Activated naive CD8-positive, alpha-beta T cell treated with anti-CD3 and anti-CD28 coated beads, Interleukin-2, amount 50 U/mL, for 24 hours (primary cell): ENCODE measurements at regions not wholly inside any gene's neighbourhood (a gene's known extent, or its start where the extent isn't known, plus 50 kb on each side); places are given as distances from the start of the nearest gene placed in this dataset.

ENCODE experiments used
- ATAC-seq: fragments of 150-1000 bp; cut with Tn5 transposase; one replicate; pipeline ENCODE4 v1.10.0; 2021
- DNase-seq: peaks from one replicate; pipeline ENCODE4 v3.0.0; 2021
- H3K27ac Mint-ChIP-seq: one replicate; pipeline ENCODE4 v1.8.0; 2021; ENCODE audit warnings: mild to moderate bottlenecking, mixed read lengths
- H3K27me3 Mint-ChIP-seq: one replicate; pipeline ENCODE4 v1.8.0; 2021; ENCODE audit warnings: mixed read lengths
- H3K36me3 Mint-ChIP-seq: one replicate; pipeline ENCODE4 v1.8.0; 2021; ENCODE audit warnings: low read depth, mixed read lengths
- H3K4me1 Mint-ChIP-seq: one replicate; pipeline ENCODE4 v1.8.0; 2021; ENCODE audit warnings: mixed read lengths
- H3K4me3 Mint-ChIP-seq: one replicate; pipeline ENCODE4 v1.8.0; 2021; ENCODE audit warnings: mild to moderate bottlenecking, moderate library complexity, mixed read lengths
- H3K9me3 Mint-ChIP-seq: one replicate; pipeline ENCODE4 v1.8.0; 2021; ENCODE audit warnings: mixed read lengths

DNA sequence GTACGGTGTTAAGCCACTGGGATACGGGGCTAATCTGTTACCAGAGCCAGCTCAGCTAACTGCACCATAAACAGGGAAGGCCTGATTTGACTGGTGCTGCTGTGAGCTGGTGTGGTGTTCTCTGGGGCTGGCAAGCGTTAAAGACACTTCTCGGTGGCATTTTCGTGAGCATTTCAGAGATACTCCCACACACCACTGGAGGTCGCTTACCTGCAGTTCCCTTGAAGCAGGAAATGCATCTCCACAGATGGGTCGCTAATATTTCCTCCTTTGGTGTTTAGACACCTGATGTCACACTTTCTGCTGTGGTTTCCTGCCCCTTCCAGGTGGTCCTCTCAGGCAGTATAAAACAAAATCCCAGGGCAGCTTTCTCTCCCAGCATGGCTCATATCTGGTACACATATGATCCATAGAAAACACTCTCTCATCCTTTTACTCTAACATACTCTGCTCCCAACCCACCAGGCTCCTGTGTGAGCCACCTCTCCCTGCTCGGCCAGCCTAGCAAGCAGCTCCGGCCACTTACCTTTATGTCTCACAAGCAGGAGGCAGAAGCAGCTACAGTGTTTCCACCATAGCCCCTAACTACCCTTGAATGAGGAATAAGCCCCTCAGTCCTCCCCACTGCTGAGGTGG, 129.9 kb upstream of the GRIN2B start:
- H3K4me1 Mint-ChIP-seq = peaks cover 7% of the 10 kb centered on the region
- ATAC-seq (peak; percentile 57), DNase-seq (no peak)
- no peak overlapping the region for H3K4me3 Mint-ChIP-seq
- no peaks in the 10 kb centered on the region for H3K36me3 Mint-ChIP-seq
- H3K9me3 Mint-ChIP-seq = peaks cover 6% of the 10 kb centered on the region
- H3K27ac Mint-ChIP-seq = no peak overlapping the region
- H3K27me3 Mint-ChIP-seq = peaks cover 18% of the 10 kb centered on the region

DNA sequence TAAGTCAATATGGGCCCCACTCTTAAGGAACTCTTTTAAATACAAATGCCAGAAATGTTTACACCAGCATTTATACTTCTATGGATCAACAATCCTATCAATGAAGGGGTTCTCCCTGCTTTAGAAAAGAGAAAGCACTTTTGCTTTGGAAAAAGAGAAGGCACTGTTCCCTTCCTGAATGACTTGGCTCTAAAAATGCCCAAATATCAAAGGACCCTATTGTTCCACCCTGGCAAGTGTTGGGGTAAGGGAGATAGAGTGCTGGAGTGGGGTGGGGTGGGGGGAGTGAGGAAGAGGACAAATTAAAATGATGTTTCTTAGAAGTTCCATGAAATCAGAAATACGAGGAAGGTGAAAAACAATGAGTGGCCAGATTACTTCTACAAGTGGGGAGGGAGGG, 131.6 kb upstream of the GRIN2B start:
- Mint-ChIP-seq H3K27ac (no peak overlapping the region), H3K4me3 (no peak overlapping the region), H3K9me3 (peaks cover 14% of the 10 kb centered on the region), H3K27me3 (peaks cover 8% of the 10 kb centered on the region), H3K4me1 (peaks cover 7% of the 10 kb centered on the region), H3K36me3 (no peaks in the 10 kb centered on the region)
- DNase-seq = no peak
- no peak for ATAC-seq

DNA sequence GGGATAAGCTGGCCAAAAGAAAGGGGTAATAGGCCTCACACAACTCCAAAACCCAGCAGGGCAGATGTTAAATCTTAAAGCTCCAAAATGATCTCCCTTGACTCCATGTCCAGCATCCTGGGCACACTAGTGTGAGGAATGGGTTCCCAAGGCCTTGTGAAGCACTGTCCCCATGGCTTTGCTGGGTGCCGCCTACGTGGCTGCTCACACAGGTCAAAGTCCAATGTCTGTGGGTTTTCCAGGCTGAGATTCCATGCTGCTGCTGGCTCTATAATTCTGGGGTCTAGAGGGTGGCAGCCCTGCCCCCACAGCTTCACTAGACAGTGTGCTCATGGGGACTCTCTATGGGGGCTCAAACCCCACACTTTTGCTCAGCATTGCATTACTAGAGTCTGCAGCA, 145.3 kb upstream of the GRIN2B start:
- ATAC-seq = no peak
- no peaks in the 10 kb centered on the region for H3K36me3 Mint-ChIP-seq
- DNase-seq = no peak
- no peaks in the 10 kb centered on the region for H3K4me1 Mint-ChIP-seq
- no peak overlapping the region for H3K27ac Mint-ChIP-seq
- peaks cover 4% of the 10 kb centered on the region for H3K27me3 Mint-ChIP-seq
- H3K4me3 Mint-ChIP-seq = no peak overlapping the region
- peaks cover 12% of the 10 kb centered on the region for H3K9me3 Mint-ChIP-seq

DNA sequence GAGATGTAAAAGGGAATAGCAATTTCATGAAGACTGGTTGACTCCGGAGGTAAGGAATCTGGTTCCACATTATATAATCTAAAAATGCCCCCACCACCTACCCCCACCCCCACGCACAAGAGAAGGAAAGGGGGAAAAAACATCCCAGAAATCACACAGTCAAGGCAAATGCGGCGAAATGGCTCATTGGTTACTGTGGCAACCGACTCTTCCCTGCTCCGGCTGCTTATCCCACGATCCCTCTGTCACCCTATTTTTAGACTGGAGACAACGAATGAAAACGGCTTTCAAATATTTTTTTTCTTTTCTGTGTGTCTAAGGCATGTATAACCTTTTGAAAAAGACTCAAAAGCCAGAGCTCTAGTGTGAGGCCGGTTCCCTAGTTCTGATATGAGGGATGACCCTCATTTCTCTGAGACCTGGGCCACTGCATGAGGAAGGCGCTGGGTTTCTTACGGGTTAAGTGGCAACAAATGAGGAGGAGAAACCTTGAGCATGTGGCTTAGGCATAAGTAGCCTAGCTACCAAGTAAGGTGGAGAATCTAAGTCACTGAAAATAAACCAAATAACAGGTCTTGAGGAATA, 148.3 kb upstream of the GRIN2B start:
- no peaks in the 10 kb centered on the region for H3K4me1 Mint-ChIP-seq
- no peak overlapping the region for H3K27ac Mint-ChIP-seq
- no peaks in the 10 kb centered on the region for H3K36me3 Mint-ChIP-seq
- no peak for ATAC-seq
- no peak for DNase-seq
- H3K9me3 Mint-ChIP-seq = peaks cover 4% of the 10 kb centered on the region
- H3K27me3 Mint-ChIP-seq = peaks cover 11% of the 10 kb centered on the region
- H3K4me3 Mint-ChIP-seq = no peak overlapping the region

DNA sequence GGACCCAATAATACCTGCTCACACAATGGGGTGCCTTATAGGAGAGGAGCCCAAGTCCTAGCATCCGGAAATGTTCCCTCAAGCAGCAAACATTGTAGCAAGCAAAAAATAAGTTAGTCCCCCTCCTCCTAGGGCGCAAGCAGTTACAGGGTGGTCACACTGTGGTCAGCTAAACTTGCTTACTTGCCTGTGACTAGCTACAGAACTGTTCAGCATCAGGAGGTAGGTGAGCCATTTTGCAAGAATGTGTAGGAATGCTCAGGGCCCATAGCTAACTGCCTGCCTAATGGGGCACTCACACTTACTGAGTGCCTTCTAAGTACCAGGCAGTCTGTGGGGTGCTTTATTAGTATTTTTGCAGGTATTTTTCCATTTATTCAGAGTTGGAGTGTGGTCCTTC, 154.6 kb upstream of the GRIN2B start:
- no peaks in the 10 kb centered on the region for H3K4me1 Mint-ChIP-seq

DNA sequence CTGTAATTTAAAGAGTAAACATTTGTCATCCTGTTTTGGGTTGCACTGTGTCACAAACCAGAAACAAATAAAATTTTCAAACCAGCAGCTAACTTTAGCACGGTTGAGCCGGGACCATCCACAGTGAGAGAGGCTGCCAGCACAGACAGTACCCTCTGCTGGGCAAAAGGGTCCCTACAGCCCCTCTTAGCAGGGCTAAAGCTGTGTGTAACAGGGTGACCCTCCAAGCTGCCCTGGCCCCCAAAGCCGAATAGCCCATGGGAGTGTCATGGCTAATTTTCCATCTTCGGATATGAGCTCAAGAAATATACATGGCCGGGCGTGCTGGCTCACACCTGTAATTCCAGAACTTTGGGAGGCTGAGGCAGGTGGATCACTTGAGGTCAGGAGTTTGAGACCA, 157.1 kb upstream of the GRIN2B start:
- ATAC-seq (no peak), DNase-seq (no peak)
- no peak overlapping the region for H3K4me3 Mint-ChIP-seq
- peaks cover 10% of the 10 kb centered on the region for H3K27me3 Mint-ChIP-seq
- no peak overlapping the region for H3K27ac Mint-ChIP-seq
- H3K4me1 Mint-ChIP-seq = no peaks in the 10 kb centered on the region
- H3K36me3 Mint-ChIP-seq = no peaks in the 10 kb centered on the region
- H3K9me3 Mint-ChIP-seq = no peaks in the 10 kb centered on the region

More for the DNA sequence above, 154.6 kb upstream of the GRIN2B start:
- H3K4me3 Mint-ChIP-seq = no peak overlapping the region
- DNase-seq = no peak
- no peaks in the 10 kb centered on the region for H3K36me3 Mint-ChIP-seq
- H3K27me3 Mint-ChIP-seq = peaks cover 12% of the 10 kb centered on the region
- H3K9me3 Mint-ChIP-seq = no peaks in the 10 kb centered on the region
- H3K27ac Mint-ChIP-seq = no peak overlapping the region
- no peak for ATAC-seq

DNA sequence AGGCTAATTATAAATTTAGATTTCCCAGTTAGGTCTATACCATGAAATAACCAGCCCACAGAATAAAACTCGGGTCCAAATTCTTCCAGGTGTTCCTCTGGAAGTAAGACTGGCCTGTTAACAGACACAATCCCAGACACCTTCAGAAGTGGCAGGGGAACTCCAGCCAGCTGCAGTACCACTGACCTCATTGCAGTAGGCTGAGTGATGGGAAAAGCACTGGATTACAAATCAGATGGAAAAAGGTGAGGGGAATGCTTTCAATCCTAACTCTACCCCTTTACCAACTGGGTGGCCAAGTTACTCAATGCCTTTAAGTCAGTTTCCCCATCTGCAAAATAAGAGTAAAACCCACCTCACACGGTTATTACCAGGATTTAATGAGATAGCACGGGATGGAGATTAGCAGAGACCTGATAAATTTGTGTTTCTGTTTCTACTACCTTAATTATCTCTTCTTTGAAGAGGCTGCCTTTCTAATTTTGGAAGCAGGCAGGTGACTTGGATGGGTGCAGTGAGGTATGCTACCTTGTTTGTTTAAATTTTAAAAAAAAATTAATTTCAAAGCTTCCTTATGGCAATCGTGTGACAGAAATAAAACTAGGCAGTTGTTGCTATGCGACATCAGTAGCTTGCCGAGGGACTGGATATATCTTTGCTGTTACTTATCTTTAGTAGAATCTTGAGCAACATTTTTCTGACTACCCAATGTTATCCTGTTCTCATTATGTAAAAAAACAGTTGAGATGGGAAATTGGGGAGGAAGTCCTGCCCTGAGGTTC, 167.3 kb upstream of the GRIN2B start:
- DNase-seq (no peak), ATAC-seq (no peak)
- H3K27me3 Mint-ChIP-seq = peaks cover 2% of the 10 kb centered on the region
- no peak overlapping the region for H3K4me3 Mint-ChIP-seq
- H3K9me3 Mint-ChIP-seq = no peaks in the 10 kb centered on the region
- peaks cover under 1% of the 10 kb centered on the region for H3K4me1 Mint-ChIP-seq
- H3K27ac Mint-ChIP-seq = no peak overlapping the region
- H3K36me3 Mint-ChIP-seq = no peaks in the 10 kb centered on the region

DNA sequence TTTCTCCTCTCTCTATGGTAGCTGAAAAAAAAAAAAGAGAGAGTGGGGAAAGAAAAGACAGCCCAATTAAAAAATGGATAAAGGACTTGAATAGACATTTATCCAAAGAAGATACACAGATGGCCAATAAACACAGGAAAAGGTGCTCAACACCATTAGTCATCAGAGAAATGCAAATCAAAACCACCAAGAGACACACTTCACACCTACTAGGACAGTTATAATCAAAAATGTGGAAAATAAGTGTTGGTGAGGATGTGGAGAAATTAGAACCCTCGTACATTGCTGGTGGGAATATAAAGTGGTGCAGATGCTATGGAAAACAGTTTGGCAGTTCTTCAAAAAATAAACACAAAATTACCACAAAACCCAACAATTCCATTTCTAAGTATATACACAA, 172.4 kb upstream of the GRIN2B start:
- Mint-ChIP-seq H3K27me3 (peaks cover 2% of the 10 kb centered on the region), H3K36me3 (no peaks in the 10 kb centered on the region), H3K27ac (no peak overlapping the region), H3K4me1 (peaks cover 11% of the 10 kb centered on the region), H3K4me3 (no peak overlapping the region), H3K9me3 (peaks cover 3% of the 10 kb centered on the region)
- ATAC-seq (no peak), DNase-seq (no peak)

DNA sequence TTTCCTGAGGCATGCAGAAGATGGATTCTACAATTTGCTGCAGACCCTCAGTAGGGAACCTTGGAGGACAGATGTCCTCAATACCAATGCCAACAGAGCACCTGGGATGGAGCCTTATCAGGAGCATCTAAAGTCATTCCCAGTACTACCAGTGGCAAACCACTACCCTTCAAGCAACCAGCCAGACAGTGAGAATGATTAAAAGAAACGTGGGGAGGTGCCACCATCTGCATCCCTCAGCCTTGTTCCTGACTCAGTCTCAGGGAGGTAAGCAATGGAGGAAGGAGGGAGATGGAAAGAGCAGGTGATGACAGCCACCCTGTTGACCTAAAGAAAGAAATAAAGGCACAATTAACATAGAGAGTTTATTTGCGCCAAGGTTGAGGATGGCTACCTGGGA, 175.2 kb upstream of the GRIN2B start:
- Mint-ChIP-seq H3K4me3 (no peak overlapping the region), H3K27ac (no peak overlapping the region), H3K4me1 (peaks cover 11% of the 10 kb centered on the region), H3K9me3 (peaks cover 3% of the 10 kb centered on the region), H3K36me3 (no peaks in the 10 kb centered on the region), H3K27me3 (peaks cover 2% of the 10 kb centered on the region)
- ATAC-seq (no peak), DNase-seq (no peak)

DNA sequence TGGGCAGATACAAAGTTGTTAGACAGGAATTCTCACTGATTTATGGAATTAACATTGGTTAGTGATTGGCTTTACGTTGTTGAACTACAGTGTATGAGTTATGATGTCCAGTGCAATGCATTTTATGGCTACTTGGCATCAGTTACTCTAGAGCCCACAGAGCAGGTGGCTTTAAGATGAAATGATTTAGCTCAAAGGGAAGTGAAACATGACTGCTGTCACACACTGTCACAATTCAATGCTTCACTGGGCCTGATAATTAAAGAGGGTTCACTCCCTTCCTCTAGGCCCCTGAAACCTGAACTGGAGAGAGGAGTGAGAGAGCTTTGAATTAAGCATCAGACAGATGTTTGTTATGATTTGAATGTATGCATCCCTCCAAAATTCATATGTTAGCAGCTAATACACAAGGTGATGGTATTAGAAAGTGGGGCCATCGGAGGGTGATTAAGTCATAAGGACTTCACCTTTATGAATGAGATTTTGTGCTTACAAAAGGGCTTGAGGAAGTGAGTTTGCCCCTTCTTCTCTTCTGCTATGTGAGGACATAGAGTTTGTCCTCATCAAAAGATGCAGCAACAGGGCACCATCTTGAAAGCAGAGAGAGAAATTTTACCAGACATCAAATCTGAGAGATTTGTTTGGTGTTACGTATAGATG, 175.8 kb upstream of the GRIN2B start:
- Mint-ChIP-seq H3K27me3 (peaks cover 2% of the 10 kb centered on the region), H3K27ac (no peak overlapping the region)

DNA sequence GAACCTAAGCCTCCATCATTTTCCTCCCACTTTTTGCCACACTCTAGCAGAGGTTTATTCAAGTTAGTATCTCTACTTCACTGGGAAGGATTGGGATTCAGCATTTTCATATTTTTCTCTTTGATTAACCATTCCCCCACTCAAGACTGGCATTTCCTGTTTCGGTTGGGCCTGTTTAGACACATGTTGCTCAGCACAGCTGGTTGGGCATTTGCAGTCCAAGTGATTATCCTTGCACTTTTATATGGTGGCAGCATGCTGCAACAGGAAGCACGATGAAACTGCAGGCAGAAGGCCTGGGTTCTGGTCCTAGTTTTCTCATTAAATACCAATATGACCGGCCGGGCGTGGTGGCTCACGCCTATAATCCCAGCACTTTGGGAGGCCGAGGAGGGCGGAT, 182.9 kb upstream of the GRIN2B start:
- Mint-ChIP-seq H3K9me3 (no peaks in the 10 kb centered on the region), H3K4me1 (no peaks in the 10 kb centered on the region), H3K27ac (no peak overlapping the region), H3K4me3 (no peak overlapping the region), H3K36me3 (no peaks in the 10 kb centered on the region), H3K27me3 (no peaks in the 10 kb centered on the region)
- ATAC-seq (no peak), DNase-seq (no peak)

More for the DNA sequence above, 175.8 kb upstream of the GRIN2B start:
- ATAC-seq = peak; percentile 52
- peaks cover 11% of the 10 kb centered on the region for H3K4me1 Mint-ChIP-seq
- H3K9me3 Mint-ChIP-seq = peaks cover 3% of the 10 kb centered on the region
- no peak overlapping the region for H3K4me3 Mint-ChIP-seq
- H3K36me3 Mint-ChIP-seq = no peaks in the 10 kb centered on the region
- no peak for DNase-seq

DNA sequence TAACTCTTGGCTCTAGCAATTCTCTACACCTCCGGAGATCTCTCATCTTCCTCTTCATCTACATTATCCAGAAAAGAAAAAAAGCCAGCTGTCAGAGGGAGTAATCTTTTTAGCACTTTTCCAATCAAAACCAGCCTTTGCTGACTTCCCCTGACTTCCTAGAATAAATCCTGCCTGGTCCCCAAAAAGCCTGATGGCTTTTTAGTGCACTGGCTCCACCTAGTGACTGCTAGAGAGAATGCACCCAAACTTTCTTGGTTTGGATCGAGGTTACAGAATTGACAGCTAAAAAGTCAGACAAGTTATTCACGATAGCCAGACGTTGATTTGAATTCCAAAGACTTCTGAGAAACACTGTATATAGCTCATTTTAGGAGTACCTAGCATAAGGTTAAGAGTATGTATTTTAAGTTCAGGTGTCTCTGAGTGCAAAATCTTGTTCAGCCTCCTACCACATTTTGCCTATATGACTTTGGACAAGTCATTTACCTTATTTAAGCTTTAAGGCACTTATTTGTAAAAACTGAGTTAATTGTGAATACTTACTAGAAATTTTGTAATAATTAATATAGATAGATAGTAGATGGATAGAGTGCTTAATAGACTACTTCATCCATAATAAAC, 185.7 kb upstream of the GRIN2B start:
- no peak overlapping the region for H3K4me3 Mint-ChIP-seq
- ATAC-seq (no peak), DNase-seq (peak; percentile 28)
- no peaks in the 10 kb centered on the region for H3K27me3 Mint-ChIP-seq
- H3K36me3 Mint-ChIP-seq = no peaks in the 10 kb centered on the region
- H3K9me3 Mint-ChIP-seq = no peaks in the 10 kb centered on the region
- H3K27ac Mint-ChIP-seq = no peak overlapping the region
- peaks cover 3% of the 10 kb centered on the region for H3K4me1 Mint-ChIP-seq

DNA sequence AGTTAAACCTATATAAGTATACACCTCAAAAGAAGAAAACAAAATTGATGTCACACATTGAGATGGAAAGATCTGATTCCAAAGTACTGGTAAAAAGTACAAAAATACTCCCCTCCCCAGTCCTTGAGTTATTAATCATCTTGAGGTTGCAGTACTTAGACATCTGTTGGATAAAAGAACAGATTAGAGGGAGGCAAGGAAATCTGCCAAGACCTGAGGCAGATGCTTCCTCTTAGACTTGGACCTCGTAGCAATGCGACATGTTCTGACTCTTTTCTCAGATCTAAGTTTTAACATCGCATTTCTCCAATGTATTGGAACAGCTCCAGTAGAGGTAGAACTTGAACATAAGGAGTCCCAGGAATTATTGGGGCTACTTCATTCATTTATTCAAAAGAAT, 187.9 kb upstream of the GRIN2B start:
- H3K27ac Mint-ChIP-seq = no peak overlapping the region
- no peaks in the 10 kb centered on the region for H3K9me3 Mint-ChIP-seq
- H3K4me1 Mint-ChIP-seq = peaks cover 3% of the 10 kb centered on the region
- no peaks in the 10 kb centered on the region for H3K36me3 Mint-ChIP-seq
- H3K4me3 Mint-ChIP-seq = no peak overlapping the region
- no peaks in the 10 kb centered on the region for H3K27me3 Mint-ChIP-seq
- ATAC-seq = no peak
- no peak for DNase-seq

DNA sequence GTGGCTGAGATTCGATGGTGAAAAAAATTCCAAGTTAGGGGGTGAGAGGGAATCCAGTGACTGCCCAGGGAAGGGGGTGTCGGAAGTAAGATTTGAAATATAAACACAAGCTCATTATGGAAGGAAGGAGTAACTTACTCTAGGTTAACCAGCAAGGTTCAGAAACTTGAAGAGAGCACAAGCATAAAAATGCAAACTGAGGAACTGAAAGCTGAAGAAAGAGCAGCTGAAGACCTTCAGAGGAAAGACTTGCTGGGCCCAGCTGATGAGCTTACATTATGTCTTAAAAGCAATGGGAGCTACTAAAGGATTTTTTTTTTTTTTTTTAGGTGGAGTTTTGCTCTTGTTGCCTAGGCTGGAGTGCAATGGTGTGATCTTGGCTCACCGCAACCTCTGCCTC, 189.7 kb upstream of the GRIN2B start:
- no peaks in the 10 kb centered on the region for H3K27me3 Mint-ChIP-seq
- H3K9me3 Mint-ChIP-seq = no peaks in the 10 kb centered on the region
- peaks cover 3% of the 10 kb centered on the region for H3K4me1 Mint-ChIP-seq
- ATAC-seq (no peak), DNase-seq (no peak)
- no peak overlapping the region for H3K4me3 Mint-ChIP-seq
- no peak overlapping the region for H3K27ac Mint-ChIP-seq
- H3K36me3 Mint-ChIP-seq = no peaks in the 10 kb centered on the region
